ENCODE measurements at regions not wholly inside any gene's neighbourhood (a gene's known extent, or its start where the extent isn't known, plus 50 kb on each side); places are given as distances from the start of the nearest gene placed in this dataset.

GRCh38 chr5:148734518-148734917 lies 80.2 kb upstream of the HTR4 start:
- intact Hi-C loops (cut with micrococcal nuclease; ENCODE audit: unreplicated experiment) = loop anchor here (5.0 kb wide), 2 partner anchors 533 to 787 kb away; no protein-coding TSS in a partner anchor
- H3K4me2 ChIP-seq (ENCODE audit: low read depth, low read length) = no peak overlapping the region
- no peak overlapping the region for H3K27ac ChIP-seq (ENCODE audit: extremely low read length, insufficient read depth, low read length)
- CTCF ChIA-PET (ENCODE audit: low intra/inter-chr PET ratio, low total read pairs) = interaction anchor here (1.4 to 2.0 kb wide), 2 partner anchors 301 to 380 kb away, joined by 13 to 17 read pairs; no protein-coding TSS in a partner anchor
- H3K4me3 ChIP-seq (replicated peaks in 1 of 3; ENCODE audit: insufficient read depth in 1 of 3, low read depth in 2 of 3, low read length in 3 of 3) = no peak overlapping the region
- no peaks in the 10 kb centered on the region for H3K36me3 ChIP-seq (replicated peaks in 1 of 2; ENCODE audit: control insufficient read depth in 1 of 2, insufficient read depth in 2 of 2, low read length in 2 of 2)
- no peaks in the 10 kb centered on the region for H3K27me3 ChIP-seq (ENCODE audit: control insufficient read depth in 1 of 2, insufficient read depth in 2 of 2, low read length in 2 of 2)
- no peak for FAIRE-seq
- no peaks in the 10 kb centered on the region for H3K9me3 ChIP-seq (ENCODE audit: low read length)
- BruUV-seq (replicated peaks) = no TSS peak
- DNase-seq (ENCODE audit: low spot score) = no peak
- H3K9ac ChIP-seq (ENCODE audit: insufficient read depth, low read depth, low read length) = no peak overlapping the region
- no peaks in the 10 kb centered on the region for H4K20me1 ChIP-seq (ENCODE audit: insufficient read depth, low read length)
- peaks cover 16% of the 10 kb centered on the region for H3K4me1 ChIP-seq (ENCODE audit: insufficient read depth, low read length)
- no peaks in the 10 kb centered on the region for H3K79me2 ChIP-seq (ENCODE audit: insufficient read depth, low read length)
- ATAC-seq = no peak
- POLR2A ChIA-PET = no interaction called here
- H2AFZ ChIP-seq (ENCODE audit: low read length) = no peak overlapping the region
- in situ Hi-C loops (cut with HindIII; ENCODE audit: extremely low pct_ligation_motif_present, low pct_unique_long_range_greater_than_20kb) = loop anchor here (10.0 kb wide), 2 partner anchors 530 to 550 kb away; no protein-coding TSS in a partner anchor
- TF ChIP-seq ZBTB33 (CRISPR knock-in tag; IDR thresholded peaks at IDR 0.05) = no peak
- no peak for TF ChIP-seq IKZF5 (CRISPR knock-in tag; IDR thresholded peaks at IDR 0.05)
- TF ChIP-seq PRDM15 (CRISPR knock-in tag; IDR thresholded peaks at IDR 0.05) = no peak
- no peak for TF ChIP-seq ZSCAN30 (CRISPR knock-in tag; IDR thresholded peaks at IDR 0.05)
- no peak for TF ChIP-seq GMEB2 (CRISPR knock-in tag; IDR thresholded peaks at IDR 0.05; ENCODE audit: low read depth)
- no peak for TF ChIP-seq KDM1A (CRISPR knock-in tag; IDR thresholded peaks at IDR 0.05)
- TF ChIP-seq ZFP36L1 (CRISPR knock-in tag; IDR thresholded peaks at IDR 0.05) = no peak
- TF ChIP-seq TOPORS (CRISPR knock-in tag; IDR thresholded peaks at IDR 0.05) = no peak
- TF ChIP-seq ARNTL (CRISPR knock-in tag; IDR thresholded peaks at IDR 0.05) = no peak
- TF ChIP-seq ZNF296 (CRISPR knock-in tag; conservative IDR thresholded peaks at IDR 0.05) = no peak
- no peak for TF ChIP-seq ZNF564 (CRISPR knock-in tag; IDR thresholded peaks at IDR 0.05)
- no peak for TF ChIP-seq RXRA (CRISPR knock-in tag; IDR thresholded peaks at IDR 0.05)

Measured in HepG2 (cell line).